ENCODE measurements at regions not wholly inside any gene's neighbourhood (a gene's known extent, or its start where the extent isn't known, plus 50 kb on each side); places are given as distances from the start of the nearest gene placed in this dataset.
"Not testable (repeated sequence)": the region's sequence is repeated elsewhere in the genome, so short reads cannot be mapped to it uniquely, and the experiment has no call there.

GRCh38 chr3:125766931-125767330 lies 171.6 kb upstream of the OSBPL11 start:
- not testable (repeated sequence) for TF ChIP-seq CTCF (conservative IDR thresholded peaks at IDR 0.05); EZH2 (IDR thresholded peaks at IDR 0.05; ENCODE audit: low read depth)

Data from PC-9 (cell line).